ENCODE measurements at regions not wholly inside any gene's neighbourhood (a gene's known extent, or its start where the extent isn't known, plus 50 kb on each side); places are given as distances from the start of the nearest gene placed in this dataset.

DNA sequence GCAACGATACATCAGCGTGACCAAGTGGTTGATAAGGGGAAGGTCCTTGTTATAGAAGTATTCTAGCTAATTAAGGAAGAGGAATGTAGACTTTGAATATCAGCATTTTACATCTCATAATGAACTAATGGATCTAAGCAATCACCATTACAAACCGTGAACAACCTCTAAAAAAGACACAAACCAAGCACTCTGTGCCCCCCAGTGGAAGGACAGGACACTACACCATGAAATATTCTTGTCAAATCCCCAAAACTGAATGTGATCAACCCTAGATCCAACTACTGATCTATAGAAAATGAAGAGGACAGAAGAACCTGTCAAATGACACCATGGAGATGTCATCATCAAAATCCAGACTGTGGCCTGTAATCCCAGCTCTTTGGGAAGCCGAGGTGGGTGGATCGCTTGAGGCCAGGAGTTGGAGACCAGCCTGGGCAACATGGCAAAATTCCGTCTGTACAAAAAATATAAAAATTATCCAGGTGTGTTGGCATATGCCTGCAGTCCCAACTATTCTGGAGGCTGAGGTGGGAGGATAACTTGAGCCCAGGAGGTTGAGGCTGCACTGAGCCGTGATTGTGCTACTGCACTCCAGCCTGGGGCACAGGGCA, 111.3 kb upstream of the CARD11 start:
- TF ChIP-seq EZH2 (IDR thresholded peaks at IDR 0.05; ENCODE audit: low read length, unreplicated experiment), result no peak
- TF ChIP-seq, protein P1, sequence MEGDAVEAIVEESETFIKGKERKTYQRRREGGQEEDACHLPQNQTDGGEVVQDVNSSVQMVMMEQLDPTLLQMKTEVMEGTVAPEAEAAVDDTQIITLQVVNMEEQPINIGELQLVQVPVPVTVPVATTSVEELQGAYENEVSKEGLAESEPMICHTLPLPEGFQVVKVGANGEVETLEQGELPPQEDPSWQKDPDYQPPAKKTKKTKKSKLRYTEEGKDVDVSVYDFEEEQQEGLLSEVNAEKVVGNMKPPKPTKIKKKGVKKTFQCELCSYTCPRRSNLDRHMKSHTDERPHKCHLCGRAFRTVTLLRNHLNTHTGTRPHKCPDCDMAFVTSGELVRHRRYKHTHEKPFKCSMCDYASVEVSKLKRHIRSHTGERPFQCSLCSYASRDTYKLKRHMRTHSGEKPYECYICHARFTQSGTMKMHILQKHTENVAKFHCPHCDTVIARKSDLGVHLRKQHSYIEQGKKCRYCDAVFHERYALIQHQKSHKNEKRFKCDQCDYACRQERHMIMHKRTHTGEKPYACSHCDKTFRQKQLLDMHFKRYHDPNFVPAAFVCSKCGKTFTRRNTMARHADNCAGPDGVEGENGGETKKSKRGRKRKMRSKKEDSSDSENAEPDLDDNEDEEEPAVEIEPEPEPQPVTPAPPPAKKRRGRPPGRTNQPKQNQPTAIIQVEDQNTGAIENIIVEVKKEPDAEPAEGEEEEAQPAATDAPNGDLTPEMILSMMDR (conservative IDR thresholded peaks at IDR 0.05; ENCODE audit: low read depth, low read length), result peak; percentile 78

Measured in PC-3 (cell line).